GM13977 (cell line): ENCODE measurements at regions not wholly inside any gene's neighbourhood (a gene's known extent, or its start where the extent isn't known, plus 50 kb on each side); places are given as distances from the start of the nearest gene placed in this dataset.

Experiments
- DNase-seq: peaks from one replicate; pipeline ENCODE4 v3.0.0; 2012; ENCODE audit warnings: low spot score
- CTCF ChIP-seq: IDR thresholded peaks from 2 replicates; pipeline ENCODE4 v1.5.1; 2012; ENCODE audit warnings: mild to moderate bottlenecking, control low read depth; ENCODE audit not compliant: insufficient read depth; ENCODE audit errors: extremely low read depth, missing control alignments
- in situ Hi-C: fragments of 300-500 bp; cut with MboI; formaldehyde crosslinking; loops from one replicate; pipeline ENCODE4 v1.12.0; 2022; ENCODE audit warnings: low sequenced_read_pairs, low pct_unique_long_range_greater_than_20kb, mixed read lengths, inconsistent platforms; ENCODE audit not compliant: unreplicated experiment

DNA sequence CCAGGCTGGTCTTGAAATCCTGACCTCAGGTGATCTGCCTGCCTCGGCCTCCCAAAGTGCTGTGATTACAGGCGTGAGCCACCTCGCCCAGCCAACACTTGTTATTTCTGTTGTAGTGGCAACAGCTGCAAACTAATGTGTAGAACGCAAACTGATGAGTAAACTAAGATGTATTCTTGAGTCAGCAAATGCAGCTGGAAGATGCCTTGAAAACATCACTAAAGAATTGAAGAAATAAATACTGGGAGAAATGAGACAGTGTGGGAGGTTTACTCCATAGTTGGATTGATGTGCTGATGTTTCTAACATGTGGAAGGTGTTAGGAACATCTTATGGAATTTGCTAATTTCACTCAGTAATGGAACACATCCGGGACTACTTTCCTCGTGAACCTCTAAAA lies 61.3 kb upstream of the KCNE2 start:
- in situ Hi-C loops, result no loop called here
- no peak for DNase-seq
- TF ChIP-seq CTCF, result no peak

- no peak for DNase-seq
- in situ Hi-C loops, result no loop called here
- TF ChIP-seq CTCF, result no peak
These were observed 57.9 kb upstream of the KCNE2 start for GRCh38 chr21:34305605-34306604.

GRCh38 chr21:34307991-34308532 lies 55.7 kb upstream of the KCNE2 start:
- DNase-seq, result no peak
- in situ Hi-C loops, result no loop called here
- TF ChIP-seq CTCF, result no peak

- in situ Hi-C loops, result no loop called here
- no peak for DNase-seq
- TF ChIP-seq CTCF, result no peak
These were observed 52.1 kb upstream of the KCNE2 start for GRCh38 chr21:34311561-34312330.

DNA sequence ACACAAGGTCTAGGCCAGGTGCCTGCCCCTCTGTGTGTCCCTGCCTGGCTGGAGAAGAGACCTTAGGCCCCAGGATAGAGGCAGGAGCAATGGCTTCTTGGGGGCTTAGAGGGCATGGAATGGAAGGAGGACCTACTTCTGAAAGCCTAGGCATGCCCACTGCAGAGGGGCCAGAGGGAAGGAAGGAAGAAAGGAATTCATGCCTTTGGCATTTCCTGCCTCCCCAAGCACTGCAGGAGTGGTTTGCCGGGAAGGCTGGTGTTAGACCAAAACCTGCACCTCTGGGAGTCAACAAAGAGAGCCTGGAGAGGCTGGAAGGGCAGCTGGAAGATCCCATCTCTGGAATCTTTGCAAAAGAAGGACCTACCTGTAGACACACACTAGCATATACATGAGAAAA lies 50.7 kb upstream of the KCNE2 start:
- no peak for TF ChIP-seq CTCF
- DNase-seq, result no peak
- in situ Hi-C loops, result no loop called here
